Osteoblast (primary cell): ENCODE measurements at regions not wholly inside any gene's neighbourhood (a gene's known extent, or its start where the extent isn't known, plus 50 kb on each side); places are given as distances from the start of the nearest gene placed in this dataset.

ENCODE experiments used
- DNase-seq: peaks from one replicate; pipeline ENCODE4 v3.0.0; 2011; ENCODE audit warnings: low spot score, mixed read lengths; ENCODE audit not compliant: insufficient read length; ENCODE audit errors: missing footprints
- H2AFZ ChIP-seq: 2 replicates; pipeline ENCODE4 v1.6.0; 2011; ENCODE audit warnings: mild to moderate bottlenecking, low read length
- H3K27ac ChIP-seq: 2 replicates; pipeline ENCODE4 v1.5.1; 2011; ENCODE audit warnings: mild to moderate bottlenecking, low read depth, low read length, moderate library complexity
- H3K27me3 ChIP-seq: 2 replicates; pipeline ENCODE4 v1.6.0; 2012; ENCODE audit warnings: mild to moderate bottlenecking, control low read depth, inconsistent platforms, low read length, moderate library complexity; ENCODE audit not compliant: insufficient read depth
- H3K36me3 ChIP-seq: 2 replicates; pipeline ENCODE4 v1.5.1; 2011; ENCODE audit warnings: mild to moderate bottlenecking, low read length, control low read depth, moderate library complexity; ENCODE audit not compliant: insufficient read depth
- H3K4me1 ChIP-seq: 2 replicates; pipeline ENCODE4 v1.5.1; 2011; ENCODE audit warnings: mild to moderate bottlenecking, low read length, control low read depth, moderate library complexity; ENCODE audit not compliant: insufficient read depth
- H3K4me2 ChIP-seq: 2 replicates; pipeline ENCODE4 v1.6.0; 2011; ENCODE audit warnings: mild to moderate bottlenecking, low read length; ENCODE audit not compliant: insufficient read depth
- H3K4me3 ChIP-seq: fragments of 200-600 bp; sonication (generic); 3 replicates; pipeline ENCODE4 v1.5.1; 2012; ENCODE audit warnings: mild to moderate bottlenecking, low read length, inconsistent platforms; ENCODE audit not compliant: insufficient read depth
- H3K79me2 ChIP-seq: 2 replicates; pipeline ENCODE4 v1.6.0; 2012; ENCODE audit warnings: mild to moderate bottlenecking, low read length, control low read depth, inconsistent platforms; ENCODE audit not compliant: insufficient read depth
- H3K9me3 ChIP-seq: 2 replicates; pipeline ENCODE4 v1.5.1; 2011; ENCODE audit warnings: low read depth, low read length, control low read depth
- H4K20me1 ChIP-seq: 2 replicates; pipeline ENCODE4 v1.6.0; 2012; ENCODE audit warnings: mild to moderate bottlenecking, low read length, control low read depth; ENCODE audit not compliant: insufficient read depth
- CTCF ChIP-seq: IDR thresholded peaks from 2 replicates; pipeline ENCODE4 v1.5.1; 2011; ENCODE audit warnings: mild to moderate bottlenecking, low read depth, low read length, moderate library complexity; ENCODE audit errors: extremely low read depth

DNA sequence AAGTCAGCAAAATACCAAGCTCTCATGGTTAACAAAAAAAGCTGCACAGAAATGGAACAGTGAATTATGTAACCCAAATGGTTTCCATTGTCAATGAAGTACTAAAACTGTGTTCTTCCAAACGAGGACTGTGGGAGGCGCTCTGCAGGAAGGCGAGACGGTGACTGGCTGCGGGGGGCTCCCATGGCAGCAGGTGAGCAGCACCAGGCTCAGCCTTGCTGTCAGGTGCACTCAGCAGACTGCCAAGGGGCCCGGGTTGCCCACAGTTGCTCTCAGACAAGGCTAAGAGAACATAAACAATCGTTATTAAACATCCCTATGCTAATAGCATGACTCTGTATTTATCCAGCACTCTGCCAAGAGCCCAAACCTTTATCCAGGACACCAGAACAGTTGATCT is 630.3 kb upstream of the ARID1B start:
- H3K4me1 ChIP-seq: no peaks in the 10 kb centered on the region
- TF ChIP-seq CTCF: no peak
- H3K79me2 ChIP-seq: no peaks in the 10 kb centered on the region
- H3K4me3 ChIP-seq: no peak overlapping the region
- no peaks in the 10 kb centered on the region for H3K27me3 ChIP-seq
- no peak for DNase-seq
- H3K27ac ChIP-seq: no peak overlapping the region
- no peak overlapping the region for H3K4me2 ChIP-seq
- no peak overlapping the region for H2AFZ ChIP-seq
- no peaks in the 10 kb centered on the region for H4K20me1 ChIP-seq
- H3K9me3 ChIP-seq: no peaks in the 10 kb centered on the region
- no peaks in the 10 kb centered on the region for H3K36me3 ChIP-seq

- no peak overlapping the region for H3K4me2 ChIP-seq
- H3K27ac ChIP-seq: no peak overlapping the region
- H3K79me2 ChIP-seq: no peaks in the 10 kb centered on the region
- DNase-seq: no peak
- H3K36me3 ChIP-seq: no peaks in the 10 kb centered on the region
- no peak overlapping the region for H2AFZ ChIP-seq
- no peaks in the 10 kb centered on the region for H4K20me1 ChIP-seq
- no peak for TF ChIP-seq CTCF
- no peaks in the 10 kb centered on the region for H3K4me1 ChIP-seq
- H3K27me3 ChIP-seq: no peaks in the 10 kb centered on the region
- no peak overlapping the region for H3K4me3 ChIP-seq
- H3K9me3 ChIP-seq: no peaks in the 10 kb centered on the region
These were observed 645.8 kb upstream of the ARID1B start for GRCh38 chr6:156131221-156131903.

GRCh38 chr6:156126535-156126934 is 650.6 kb upstream of the ARID1B start:
- Histone ChIP-seq H2AFZ (no peak overlapping the region), H3K27ac (no peak overlapping the region), H3K79me2 (no peaks in the 10 kb centered on the region), H3K4me3 (no peak overlapping the region), H3K27me3 (no peaks in the 10 kb centered on the region), H4K20me1 (no peaks in the 10 kb centered on the region), H3K4me1 (no peaks in the 10 kb centered on the region), H3K9me3 (no peaks in the 10 kb centered on the region), H3K36me3 (no peaks in the 10 kb centered on the region), H3K4me2 (no peak overlapping the region)
- no peak for TF ChIP-seq CTCF
- no peak for DNase-seq

DNA sequence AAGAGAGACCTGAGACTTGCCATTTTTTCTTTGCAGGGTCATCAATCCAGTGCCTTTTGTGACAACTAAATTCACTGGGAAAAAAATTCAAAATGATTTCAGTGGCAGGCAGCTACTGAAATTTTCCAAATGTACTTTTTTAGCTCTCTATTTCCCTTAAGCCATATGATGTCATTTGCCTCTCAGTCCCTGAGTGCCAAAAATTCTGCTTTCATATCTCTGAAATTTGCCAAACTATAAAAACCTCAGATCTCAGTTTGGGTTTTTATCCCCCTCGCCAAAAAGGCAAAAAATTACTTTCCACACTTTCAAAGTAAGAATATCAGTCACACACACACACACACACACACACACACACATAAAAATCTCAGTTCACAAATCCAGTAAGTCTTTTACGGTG is 651.3 kb upstream of the ARID1B start:
- H3K4me1 ChIP-seq: no peaks in the 10 kb centered on the region
- no peak overlapping the region for H3K27ac ChIP-seq
- no peak overlapping the region for H3K4me3 ChIP-seq
- no peaks in the 10 kb centered on the region for H3K79me2 ChIP-seq
- H2AFZ ChIP-seq: no peak overlapping the region
- no peaks in the 10 kb centered on the region for H3K36me3 ChIP-seq
- H3K27me3 ChIP-seq: no peaks in the 10 kb centered on the region
- H3K4me2 ChIP-seq: no peak overlapping the region
- no peaks in the 10 kb centered on the region for H3K9me3 ChIP-seq
- DNase-seq: no peak
- TF ChIP-seq CTCF: no peak
- no peaks in the 10 kb centered on the region for H4K20me1 ChIP-seq
